GM12878 (cell line): ENCODE measurements at regions not wholly inside any gene's neighbourhood (a gene's known extent, or its start where the extent isn't known, plus 50 kb on each side); places are given as distances from the start of the nearest gene placed in this dataset.

Source experiments
- BRCA1 ChIP-seq: IDR thresholded peaks from 2 replicates; pipeline ENCODE4 v1.6.1; 2011; ENCODE audit warnings: low read depth, low read length, improper control_type of control experiment
- CBFB ChIP-seq: IDR thresholded peaks from 2 replicates; pipeline ENCODE4 v1.6.1; 2016; ENCODE audit warnings: antibody characterized with exemption, low read depth
- CTCF ChIP-seq, 3 experiments: IDR thresholded peaks in 2 of 3; conservative IDR thresholded peaks in 1 of 3; 2 replicates each; pipeline ENCODE4 v1.5.1; 2011; ENCODE audit warnings: low read depth in 3 of 3, low read length in 3 of 3, mild to moderate bottlenecking in 3 of 3, control low read depth in 2 of 3, moderate library complexity in 2 of 3, inconsistent platforms in 1 of 3, mixed read lengths in 1 of 3; ENCODE audit not compliant: control insufficient read depth in 2 of 3, insufficient read depth in 1 of 3; ENCODE audit errors: extremely low read depth in 1 of 3
- GABPA ChIP-seq: IDR thresholded peaks from 2 replicates; pipeline ENCODE4 v1.6.1; 2014; ENCODE audit warnings: antibody characterized with exemption, low read depth, mild to moderate bottlenecking, inconsistent platforms
- IRF3 ChIP-seq: fragments of 450-650 bp; IDR thresholded peaks from 2 replicates; pipeline ENCODE4 v1.6.1; 2014; ENCODE audit warnings: mild to moderate bottlenecking
- MTA2 ChIP-seq: fragments of 450-650 bp; IDR thresholded peaks from 2 replicates; pipeline ENCODE4 v1.6.1; 2016; ENCODE audit warnings: low read depth, mild to moderate bottlenecking, moderate library complexity
- MXI1 ChIP-seq: fragments of 150-350 bp; IDR thresholded peaks from 2 replicates; pipeline ENCODE4 v1.6.1; 2011; ENCODE audit warnings: low read depth, mild to moderate bottlenecking, inconsistent platforms, low read length, improper control_type of control experiment
- NFYB ChIP-seq: IDR thresholded peaks from 2 replicates; pipeline ENCODE4 v1.6.1; 2011; ENCODE audit warnings: low read depth, mild to moderate bottlenecking, low read length, improper control_type of control experiment, moderate library complexity; ENCODE audit not compliant: insufficient read depth
- POLR2A ChIP-seq: IDR thresholded peaks from 2 replicates; pipeline ENCODE4 v1.6.1; 2011; ENCODE audit warnings: low read depth, mild to moderate bottlenecking, low read length
- POLR2AphosphoS2 ChIP-seq: IDR thresholded peaks from 2 replicates; pipeline ENCODE4 v1.6.1; 2011; ENCODE audit warnings: low read depth, mild to moderate bottlenecking, low read length, improper control_type of control experiment, moderate library complexity
- RAD21 ChIP-seq: IDR thresholded peaks from 2 replicates; pipeline ENCODE4 v1.6.1; 2011; ENCODE audit warnings: mild to moderate bottlenecking, low read depth, low read length, moderate library complexity; ENCODE audit not compliant: insufficient read depth
- SIN3A ChIP-seq: IDR thresholded peaks from 2 replicates; pipeline ENCODE4 v1.6.1; 2012; ENCODE audit warnings: low read depth, low read length, improper control_type of control experiment
- YY1 ChIP-seq: IDR thresholded peaks from 2 replicates; pipeline ENCODE4 v1.6.1; 2011; ENCODE audit warnings: low read depth, mild to moderate bottlenecking, low read length

- TF ChIP-seq POLR2AphosphoS2 (no peak), BRCA1 (no peak), CBFB (no peak), NFYB (no peak), MTA2 (no peak), RAD21 (no peak), GABPA (no peak), SIN3A (no peak), YY1 (no peak), POLR2A (no peak), CTCF (IDR thresholded peaks at IDR 0.05 in 2 of 3, conservative IDR thresholded peaks at IDR 0.05 in 1 of 3; ENCODE audit: control insufficient read depth in 2 of 3, extremely low read depth in 1 of 3, insufficient read depth in 1 of 3, low read depth in 3 of 3, low read length in 3 of 3) (no peak), MXI1 (no peak), IRF3 (no peak)
Observed at GRCh38 chr6:153538491-153538890, 407.4 kb upstream of the RGS17 start.
